ENCODE measurements at regions not wholly inside any gene's neighbourhood (a gene's known extent, or its start where the extent isn't known, plus 50 kb on each side); places are given as distances from the start of the nearest gene placed in this dataset.

DNA sequence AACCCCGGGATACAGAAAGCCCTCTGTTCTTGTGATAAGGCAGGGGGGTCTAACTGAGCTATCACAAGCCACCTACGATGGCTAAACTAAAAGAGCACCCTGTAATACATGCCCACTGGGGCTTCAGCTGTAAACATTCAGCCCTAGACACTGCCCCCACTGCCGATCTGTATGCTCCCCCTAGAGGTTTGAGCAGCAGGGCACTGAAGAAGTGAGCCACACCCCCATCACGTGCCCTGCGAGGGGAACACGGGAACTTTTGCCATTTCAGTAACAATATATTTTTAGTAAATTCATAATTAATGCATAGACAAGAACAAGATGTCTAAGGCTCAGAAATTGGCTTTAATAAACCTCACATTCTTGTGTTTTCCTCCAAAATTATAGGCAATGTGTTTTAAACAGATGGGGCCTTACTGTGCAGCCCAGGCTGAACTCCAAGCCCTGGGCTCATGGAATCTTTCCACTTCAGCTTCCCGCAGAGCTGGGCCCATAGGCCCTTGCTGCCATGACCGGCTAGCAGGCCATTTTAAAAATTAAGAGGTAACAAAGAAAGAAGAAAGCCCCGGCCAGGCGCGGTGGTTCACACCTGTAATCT lies 235.3 kb upstream of the SFRP2 start:
- TF ChIP-seq, protein P1, sequence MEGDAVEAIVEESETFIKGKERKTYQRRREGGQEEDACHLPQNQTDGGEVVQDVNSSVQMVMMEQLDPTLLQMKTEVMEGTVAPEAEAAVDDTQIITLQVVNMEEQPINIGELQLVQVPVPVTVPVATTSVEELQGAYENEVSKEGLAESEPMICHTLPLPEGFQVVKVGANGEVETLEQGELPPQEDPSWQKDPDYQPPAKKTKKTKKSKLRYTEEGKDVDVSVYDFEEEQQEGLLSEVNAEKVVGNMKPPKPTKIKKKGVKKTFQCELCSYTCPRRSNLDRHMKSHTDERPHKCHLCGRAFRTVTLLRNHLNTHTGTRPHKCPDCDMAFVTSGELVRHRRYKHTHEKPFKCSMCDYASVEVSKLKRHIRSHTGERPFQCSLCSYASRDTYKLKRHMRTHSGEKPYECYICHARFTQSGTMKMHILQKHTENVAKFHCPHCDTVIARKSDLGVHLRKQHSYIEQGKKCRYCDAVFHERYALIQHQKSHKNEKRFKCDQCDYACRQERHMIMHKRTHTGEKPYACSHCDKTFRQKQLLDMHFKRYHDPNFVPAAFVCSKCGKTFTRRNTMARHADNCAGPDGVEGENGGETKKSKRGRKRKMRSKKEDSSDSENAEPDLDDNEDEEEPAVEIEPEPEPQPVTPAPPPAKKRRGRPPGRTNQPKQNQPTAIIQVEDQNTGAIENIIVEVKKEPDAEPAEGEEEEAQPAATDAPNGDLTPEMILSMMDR (IDR thresholded peaks at IDR 0.05): no peak
- no peak for TF ChIP-seq POLR2AphosphoS5 (IDR thresholded peaks at IDR 0.05; ENCODE audit: low read depth, low read length)
- TF ChIP-seq, protein P2, sequence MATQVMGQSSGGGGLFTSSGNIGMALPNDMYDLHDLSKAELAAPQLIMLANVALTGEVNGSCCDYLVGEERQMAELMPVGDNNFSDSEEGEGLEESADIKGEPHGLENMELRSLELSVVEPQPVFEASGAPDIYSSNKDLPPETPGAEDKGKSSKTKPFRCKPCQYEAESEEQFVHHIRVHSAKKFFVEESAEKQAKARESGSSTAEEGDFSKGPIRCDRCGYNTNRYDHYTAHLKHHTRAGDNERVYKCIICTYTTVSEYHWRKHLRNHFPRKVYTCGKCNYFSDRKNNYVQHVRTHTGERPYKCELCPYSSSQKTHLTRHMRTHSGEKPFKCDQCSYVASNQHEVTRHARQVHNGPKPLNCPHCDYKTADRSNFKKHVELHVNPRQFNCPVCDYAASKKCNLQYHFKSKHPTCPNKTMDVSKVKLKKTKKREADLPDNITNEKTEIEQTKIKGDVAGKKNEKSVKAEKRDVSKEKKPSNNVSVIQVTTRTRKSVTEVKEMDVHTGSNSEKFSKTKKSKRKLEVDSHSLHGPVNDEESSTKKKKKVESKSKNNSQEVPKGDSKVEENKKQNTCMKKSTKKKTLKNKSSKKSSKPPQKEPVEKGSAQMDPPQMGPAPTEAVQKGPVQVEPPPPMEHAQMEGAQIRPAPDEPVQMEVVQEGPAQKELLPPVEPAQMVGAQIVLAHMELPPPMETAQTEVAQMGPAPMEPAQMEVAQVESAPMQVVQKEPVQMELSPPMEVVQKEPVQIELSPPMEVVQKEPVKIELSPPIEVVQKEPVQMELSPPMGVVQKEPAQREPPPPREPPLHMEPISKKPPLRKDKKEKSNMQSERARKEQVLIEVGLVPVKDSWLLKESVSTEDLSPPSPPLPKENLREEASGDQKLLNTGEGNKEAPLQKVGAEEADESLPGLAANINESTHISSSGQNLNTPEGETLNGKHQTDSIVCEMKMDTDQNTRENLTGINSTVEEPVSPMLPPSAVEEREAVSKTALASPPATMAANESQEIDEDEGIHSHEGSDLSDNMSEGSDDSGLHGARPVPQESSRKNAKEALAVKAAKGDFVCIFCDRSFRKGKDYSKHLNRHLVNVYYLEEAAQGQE (IDR thresholded peaks at IDR 0.05; ENCODE audit: insufficient read depth in 1 of 2, low read depth in 2 of 2, low read length in 1 of 2): no peak
